ENCODE measurements at regions not wholly inside any gene's neighbourhood (a gene's known extent, or its start where the extent isn't known, plus 50 kb on each side); places are given as distances from the start of the nearest gene placed in this dataset.

DNA sequence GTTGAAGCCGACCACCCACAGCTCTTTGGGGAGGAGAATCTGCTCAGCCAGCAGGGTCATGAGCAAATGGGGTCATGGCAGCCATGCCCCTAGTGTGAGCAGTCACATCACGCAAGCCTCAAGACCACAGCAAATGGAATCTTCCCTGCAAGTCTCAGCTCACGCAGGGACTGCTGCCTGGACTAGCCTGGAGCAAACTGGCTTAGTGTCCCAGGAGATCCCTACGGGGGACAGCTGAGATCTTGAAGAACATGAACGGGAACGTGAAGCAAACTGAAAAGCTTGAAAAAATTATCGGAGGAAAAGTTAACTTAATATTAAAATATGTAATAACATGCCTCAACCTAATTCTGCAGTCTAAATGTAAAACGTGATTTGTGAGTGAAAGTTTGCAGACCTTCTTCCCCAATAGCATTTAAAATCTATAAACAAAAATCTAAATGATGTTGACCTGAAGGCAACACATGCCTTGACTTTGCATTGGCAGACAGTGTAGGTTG is 118.4 kb downstream of the FAM124B start:
- H3K27me3 Mint-ChIP-seq = peaks cover 58% of the 10 kb centered on the region
- H3K4me3 Mint-ChIP-seq = no peak overlapping the region
- DNase-seq (ENCODE audit: low spot score in 2 of 2) = no peak
- no peaks in the 10 kb centered on the region for H3K4me1 Mint-ChIP-seq
- H3K9me3 Mint-ChIP-seq = no peaks in the 10 kb centered on the region
- no peak for ATAC-seq (replicated peaks; ENCODE audit: extremely low read depth, poor library complexity, severe bottlenecking)
- no peak overlapping the region for H3K27ac Mint-ChIP-seq (ENCODE audit: low read depth)
- H3K36me3 Mint-ChIP-seq (ENCODE audit: insufficient read depth) = peaks cover 3% of the 10 kb centered on the region

DNA sequence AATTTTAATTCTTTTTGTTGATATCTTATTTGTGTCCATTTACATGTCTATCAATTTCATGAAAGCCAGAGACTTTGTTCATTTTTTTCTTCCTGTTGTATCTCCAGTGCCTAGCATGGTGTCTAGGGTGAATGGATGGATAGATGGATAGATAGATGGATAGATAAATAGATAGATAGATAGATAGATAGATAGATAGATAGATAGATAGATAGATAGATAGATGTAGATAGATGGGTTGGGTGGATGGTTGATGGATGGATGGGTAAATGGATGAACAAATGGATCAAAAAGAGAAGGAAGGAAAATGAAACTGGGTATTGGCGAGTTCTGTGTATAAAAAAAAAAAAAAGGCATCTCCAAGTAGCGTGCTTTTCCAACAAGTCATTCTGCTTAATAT is 120.5 kb downstream of the FAM124B start:
- H3K27me3 Mint-ChIP-seq = peaks cover 57% of the 10 kb centered on the region
- H3K36me3 Mint-ChIP-seq (ENCODE audit: insufficient read depth) = peaks cover 3% of the 10 kb centered on the region
- DNase-seq (ENCODE audit: low spot score in 2 of 2) = no peak
- no peak for ATAC-seq (replicated peaks; ENCODE audit: extremely low read depth, poor library complexity, severe bottlenecking)
- no peaks in the 10 kb centered on the region for H3K9me3 Mint-ChIP-seq
- H3K4me1 Mint-ChIP-seq = no peaks in the 10 kb centered on the region
- no peak overlapping the region for H3K4me3 Mint-ChIP-seq
- H3K27ac Mint-ChIP-seq (ENCODE audit: low read depth) = no peak overlapping the region

DNA sequence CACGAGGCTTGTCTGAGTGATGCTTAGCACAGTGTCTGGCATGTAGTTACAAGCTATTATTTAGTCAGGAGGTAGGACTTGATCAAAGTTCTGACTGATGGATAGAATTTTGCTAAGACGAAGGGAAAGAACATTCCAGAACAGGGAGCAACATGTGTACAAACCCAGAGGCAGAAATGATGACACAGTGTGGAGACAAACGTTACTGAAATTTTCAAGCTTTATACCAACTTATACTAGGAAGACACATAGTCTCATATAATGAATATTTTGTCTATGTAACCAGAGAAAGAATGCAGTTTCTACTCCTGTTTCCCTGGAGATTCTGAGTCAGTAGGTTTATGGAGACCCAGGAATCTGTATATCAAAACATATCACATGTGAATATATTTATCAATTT is 123.4 kb downstream of the FAM124B start:
- Mint-ChIP-seq H3K27me3 (peaks cover 54% of the 10 kb centered on the region), H3K36me3 (ENCODE audit: insufficient read depth) (no peaks in the 10 kb centered on the region), H3K9me3 (no peaks in the 10 kb centered on the region), H3K4me1 (no peaks in the 10 kb centered on the region), H3K27ac (ENCODE audit: low read depth) (no peak overlapping the region), H3K4me3 (no peak overlapping the region)
- ATAC-seq (replicated peaks; ENCODE audit: extremely low read depth, poor library complexity, severe bottlenecking) (no peak), DNase-seq (ENCODE audit: low spot score in 2 of 2) (no peak)

DNA sequence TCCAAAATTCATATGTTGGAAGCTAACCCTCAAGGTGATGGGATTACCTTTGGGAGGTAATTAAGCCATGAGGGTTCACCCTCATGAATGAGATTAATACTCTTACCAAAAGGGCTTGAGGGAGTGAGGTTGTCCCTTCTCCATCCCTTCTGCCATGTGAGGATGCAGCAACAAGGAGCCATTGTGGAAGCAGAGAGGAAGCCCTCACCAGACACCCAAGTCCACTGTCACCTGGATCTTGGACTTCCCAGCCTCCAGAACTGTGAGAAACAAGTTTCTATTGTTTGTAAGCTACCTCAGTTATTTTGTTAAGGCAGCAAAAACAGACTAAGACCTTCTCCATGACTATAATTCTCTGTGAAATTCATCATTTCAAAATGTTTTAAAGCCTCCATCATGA is 125.7 kb downstream of the FAM124B start:
- Mint-ChIP-seq H3K4me1 (no peaks in the 10 kb centered on the region), H3K4me3 (no peak overlapping the region), H3K27me3 (peaks cover 39% of the 10 kb centered on the region), H3K9me3 (no peaks in the 10 kb centered on the region), H3K27ac (ENCODE audit: low read depth) (no peak overlapping the region), H3K36me3 (ENCODE audit: insufficient read depth) (no peaks in the 10 kb centered on the region)
- DNase-seq (ENCODE audit: low spot score in 2 of 2) (no peak), ATAC-seq (replicated peaks; ENCODE audit: extremely low read depth, poor library complexity, severe bottlenecking) (no peak)

DNA sequence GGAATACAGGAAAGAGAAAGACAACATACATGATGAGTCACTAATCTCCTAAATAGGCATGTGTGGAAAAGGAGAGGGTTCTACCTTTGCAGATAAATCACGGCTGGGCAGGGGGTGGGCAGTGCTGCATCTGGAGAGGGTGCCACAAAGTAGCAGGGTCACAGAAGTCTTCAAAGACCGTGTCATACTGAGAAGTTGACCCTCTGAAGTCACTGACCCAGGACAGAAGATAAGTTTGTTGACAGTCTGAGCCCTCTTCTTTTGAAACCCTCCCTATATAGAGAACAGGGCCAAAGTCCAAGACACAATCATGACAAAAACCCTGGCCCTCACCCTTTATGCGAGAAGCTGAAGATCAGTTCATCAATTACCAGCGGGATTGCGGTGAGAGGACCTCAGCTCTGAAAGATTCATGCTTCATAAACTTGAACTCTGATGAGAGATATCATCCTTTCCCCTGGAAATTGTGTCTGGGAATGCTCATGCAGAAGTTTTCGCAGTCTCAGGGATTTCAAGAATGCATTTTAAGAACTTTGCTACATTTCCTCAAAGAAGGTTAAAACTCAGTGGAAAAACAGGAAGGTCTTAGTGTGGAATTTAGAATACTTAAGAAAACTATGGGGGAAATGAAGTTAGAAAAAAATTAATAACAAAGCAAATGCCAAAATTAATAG is 129.5 kb downstream of the FAM124B start:
- Mint-ChIP-seq H3K36me3 (ENCODE audit: insufficient read depth) (no peaks in the 10 kb centered on the region), H3K9me3 (no peaks in the 10 kb centered on the region), H3K4me1 (no peaks in the 10 kb centered on the region), H3K4me3 (no peak overlapping the region), H3K27me3 (peaks cover 41% of the 10 kb centered on the region), H3K27ac (ENCODE audit: low read depth) (no peak overlapping the region)
- DNase-seq (ENCODE audit: low spot score in 2 of 2) (no peak), ATAC-seq (replicated peaks; ENCODE audit: extremely low read depth, poor library complexity, severe bottlenecking) (no peak)

DNA sequence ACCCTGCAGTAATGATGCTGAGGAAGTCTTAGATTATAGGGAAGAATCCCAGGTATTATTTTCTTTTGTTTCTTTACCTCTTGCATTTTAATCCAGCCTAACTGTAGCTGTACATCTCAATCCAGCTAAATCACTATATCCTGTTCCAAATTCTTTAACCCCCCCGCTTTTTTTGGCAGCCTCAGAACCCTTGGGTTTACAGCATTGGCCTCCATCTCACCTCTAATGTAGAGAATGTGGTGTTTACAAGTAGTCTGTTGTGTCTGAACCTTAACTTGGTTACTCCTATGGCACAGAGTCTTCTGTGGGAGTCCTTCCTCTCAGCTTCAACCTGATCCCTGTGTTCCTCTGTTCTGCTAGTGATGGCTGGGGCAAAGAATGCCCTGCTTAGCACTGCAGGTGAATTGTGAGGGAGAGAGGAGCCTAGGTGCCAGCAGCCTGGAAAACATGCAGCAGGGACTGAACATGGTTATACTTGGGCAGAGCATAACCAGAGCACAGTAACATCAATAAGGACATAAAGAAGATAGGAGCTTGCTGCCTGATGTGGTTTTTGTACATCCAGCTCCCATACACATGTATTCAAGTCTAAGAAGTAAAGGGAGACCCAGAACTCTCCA is 130.2 kb downstream of the FAM124B start:
- Mint-ChIP-seq H3K36me3 (ENCODE audit: insufficient read depth) (no peaks in the 10 kb centered on the region), H3K9me3 (no peaks in the 10 kb centered on the region), H3K4me1 (no peaks in the 10 kb centered on the region), H3K4me3 (no peak overlapping the region), H3K27ac (ENCODE audit: low read depth) (no peak overlapping the region), H3K27me3 (peaks cover 41% of the 10 kb centered on the region)
- DNase-seq (ENCODE audit: low spot score in 2 of 2) = no peak
- no peak for ATAC-seq (replicated peaks; ENCODE audit: extremely low read depth, poor library complexity, severe bottlenecking)

DNA sequence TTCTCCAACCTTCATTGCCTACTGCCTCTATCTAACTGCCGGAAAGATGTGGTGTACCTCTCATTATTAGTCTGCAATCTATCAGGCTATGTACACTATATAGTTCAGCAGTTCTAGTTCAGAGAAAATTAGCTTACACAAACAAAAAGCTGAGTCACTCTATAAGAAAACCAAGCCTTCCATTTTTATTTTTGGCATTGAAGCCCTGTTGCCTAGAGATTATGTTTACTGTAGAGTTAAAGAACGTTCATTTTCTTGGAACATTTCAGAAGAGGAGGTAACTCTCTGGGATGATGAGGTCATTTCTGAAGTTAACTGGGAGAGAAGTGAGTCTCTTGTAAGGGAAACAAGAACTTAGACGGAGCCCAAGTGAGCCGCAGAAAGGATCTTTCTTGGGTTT is 133.5 kb downstream of the FAM124B start:
- H3K27ac Mint-ChIP-seq (ENCODE audit: low read depth) = no peak overlapping the region
- H3K27me3 Mint-ChIP-seq = peaks cover 53% of the 10 kb centered on the region

DNA sequence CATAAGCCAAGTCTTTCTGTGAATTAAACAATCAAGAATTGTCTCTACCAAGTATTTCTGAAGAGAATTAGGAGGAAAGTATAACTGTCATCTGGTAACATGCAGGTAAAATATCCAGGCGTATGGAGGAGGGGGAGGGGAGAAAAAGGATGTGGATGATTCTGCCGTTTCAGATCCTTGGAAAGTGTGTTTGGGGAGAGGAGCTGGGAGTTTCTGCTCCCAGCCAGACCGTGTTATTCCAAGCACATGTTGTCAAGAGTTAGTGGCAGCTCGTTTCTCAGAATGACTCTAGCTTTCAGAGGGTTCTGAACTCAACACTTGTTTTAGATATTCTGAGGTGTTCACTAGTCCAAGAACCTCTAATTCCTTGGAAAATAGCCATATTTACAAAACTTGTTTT is 137.6 kb downstream of the FAM124B start:
- ATAC-seq (replicated peaks; ENCODE audit: extremely low read depth, poor library complexity, severe bottlenecking) (no peak), DNase-seq (ENCODE audit: low spot score in 2 of 2) (no peak)
- no peaks in the 10 kb centered on the region for H3K36me3 Mint-ChIP-seq (ENCODE audit: insufficient read depth)
- peaks cover 55% of the 10 kb centered on the region for H3K27me3 Mint-ChIP-seq
- H3K9me3 Mint-ChIP-seq = no peaks in the 10 kb centered on the region
- no peak overlapping the region for H3K27ac Mint-ChIP-seq (ENCODE audit: low read depth)
- H3K4me3 Mint-ChIP-seq = no peak overlapping the region
- no peaks in the 10 kb centered on the region for H3K4me1 Mint-ChIP-seq

More for the DNA sequence above, 133.5 kb downstream of the FAM124B start:
- H3K4me1 Mint-ChIP-seq = no peaks in the 10 kb centered on the region
- no peak overlapping the region for H3K4me3 Mint-ChIP-seq
- DNase-seq (ENCODE audit: low spot score in 2 of 2) (no peak), ATAC-seq (replicated peaks; ENCODE audit: extremely low read depth, poor library complexity, severe bottlenecking) (no peak)
- H3K9me3 Mint-ChIP-seq = no peaks in the 10 kb centered on the region
- no peaks in the 10 kb centered on the region for H3K36me3 Mint-ChIP-seq (ENCODE audit: insufficient read depth)

DNA sequence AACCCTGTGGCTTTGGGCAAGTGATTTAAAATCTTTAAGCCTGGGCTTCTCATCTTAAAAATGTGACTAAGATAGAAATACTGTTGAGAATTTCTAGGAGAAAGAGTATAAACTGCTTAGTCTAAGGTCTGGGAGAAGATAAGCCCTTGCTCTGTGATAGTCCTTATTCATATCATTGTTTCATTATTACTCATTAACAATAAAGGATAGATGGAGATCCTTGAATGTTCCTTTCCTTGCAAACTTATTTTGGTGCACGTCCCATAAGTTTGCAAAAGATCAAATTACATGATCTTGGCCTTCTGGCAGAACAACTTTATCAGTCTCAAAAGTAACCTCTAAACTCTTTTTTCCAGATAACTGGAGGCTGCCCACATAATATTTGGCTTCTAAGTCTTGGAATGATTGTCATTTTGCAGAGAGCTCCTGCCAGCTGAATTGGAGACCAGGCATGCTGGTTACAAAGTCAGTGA is 138.3 kb downstream of the FAM124B start:
- no peak overlapping the region for H3K27ac Mint-ChIP-seq (ENCODE audit: low read depth)
- H3K4me1 Mint-ChIP-seq = no peaks in the 10 kb centered on the region
- no peaks in the 10 kb centered on the region for H3K9me3 Mint-ChIP-seq
- no peaks in the 10 kb centered on the region for H3K36me3 Mint-ChIP-seq (ENCODE audit: insufficient read depth)
- H3K27me3 Mint-ChIP-seq = peaks cover 61% of the 10 kb centered on the region
- no peak overlapping the region for H3K4me3 Mint-ChIP-seq
- ATAC-seq (replicated peaks; ENCODE audit: extremely low read depth, poor library complexity, severe bottlenecking) = no peak
- DNase-seq (ENCODE audit: low spot score in 2 of 2) = no peak

DNA sequence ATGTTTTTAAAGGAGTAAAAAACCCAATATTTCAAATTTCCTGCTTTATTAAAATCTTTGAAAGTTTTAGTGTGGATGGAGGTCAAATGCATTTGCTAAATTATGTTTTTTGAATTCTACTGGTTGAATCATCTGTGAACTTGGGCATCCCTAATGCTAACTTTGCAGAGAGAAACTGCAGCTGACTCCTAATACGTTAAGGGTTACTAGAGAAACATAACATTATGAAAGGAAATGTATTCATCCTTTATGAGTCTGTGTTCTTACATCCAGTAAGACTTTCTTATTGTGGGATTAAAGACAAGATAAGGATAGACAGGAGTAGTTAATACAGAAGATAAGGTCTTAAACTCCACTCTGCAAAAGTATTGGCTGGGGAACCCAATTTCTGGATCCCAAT is 140.6 kb downstream of the FAM124B start:
- no peak overlapping the region for H3K4me3 Mint-ChIP-seq

DNA sequence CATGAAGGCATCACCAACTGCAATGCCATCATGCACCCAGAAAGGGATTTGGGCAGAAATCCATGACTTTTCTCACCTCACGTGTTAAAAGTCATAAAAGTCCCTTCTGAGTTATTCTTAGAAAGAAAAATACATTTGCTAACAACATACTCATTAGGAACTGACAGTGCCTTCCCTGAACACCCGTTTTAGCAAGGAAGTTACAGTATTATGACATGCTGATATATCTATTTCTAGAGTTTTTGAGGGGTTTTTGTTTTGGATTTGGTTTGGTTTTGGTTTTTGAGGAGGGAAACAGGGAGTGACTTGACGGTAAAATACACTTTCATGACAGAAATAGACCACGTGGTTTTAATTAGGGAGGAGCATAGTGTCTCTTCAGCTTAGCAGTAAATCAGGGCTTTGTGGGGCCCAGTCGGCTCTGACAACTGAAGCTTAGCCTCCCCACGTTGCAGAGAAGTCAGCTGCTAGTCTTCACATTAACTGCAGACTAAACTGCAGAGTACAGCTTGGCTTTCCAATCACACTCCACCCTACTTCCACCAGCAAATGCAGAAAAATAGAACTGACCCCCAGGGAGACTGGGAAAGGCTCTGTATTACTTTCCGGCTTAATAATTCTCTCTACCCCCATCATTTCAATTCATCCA is 141.4 kb downstream of the FAM124B start:
- no peak for ATAC-seq (replicated peaks; ENCODE audit: extremely low read depth, poor library complexity, severe bottlenecking)
- no peak for DNase-seq (ENCODE audit: low spot score in 2 of 2)
- peaks cover 67% of the 10 kb centered on the region for H3K27me3 Mint-ChIP-seq
- no peak overlapping the region for H3K27ac Mint-ChIP-seq (ENCODE audit: low read depth)
- H3K9me3 Mint-ChIP-seq = no peaks in the 10 kb centered on the region
- H3K36me3 Mint-ChIP-seq (ENCODE audit: insufficient read depth) = peaks cover 1% of the 10 kb centered on the region
- H3K4me3 Mint-ChIP-seq = no peak overlapping the region
- H3K4me1 Mint-ChIP-seq = no peaks in the 10 kb centered on the region

More for the DNA sequence above, 140.6 kb downstream of the FAM124B start:
- DNase-seq (ENCODE audit: low spot score in 2 of 2) (no peak), ATAC-seq (replicated peaks; ENCODE audit: extremely low read depth, poor library complexity, severe bottlenecking) (no peak)
- Mint-ChIP-seq H3K36me3 (ENCODE audit: insufficient read depth) (peaks cover 1% of the 10 kb centered on the region), H3K27ac (ENCODE audit: low read depth) (no peak overlapping the region), H3K27me3 (peaks cover 72% of the 10 kb centered on the region), H3K9me3 (no peaks in the 10 kb centered on the region), H3K4me1 (no peaks in the 10 kb centered on the region)

DNA sequence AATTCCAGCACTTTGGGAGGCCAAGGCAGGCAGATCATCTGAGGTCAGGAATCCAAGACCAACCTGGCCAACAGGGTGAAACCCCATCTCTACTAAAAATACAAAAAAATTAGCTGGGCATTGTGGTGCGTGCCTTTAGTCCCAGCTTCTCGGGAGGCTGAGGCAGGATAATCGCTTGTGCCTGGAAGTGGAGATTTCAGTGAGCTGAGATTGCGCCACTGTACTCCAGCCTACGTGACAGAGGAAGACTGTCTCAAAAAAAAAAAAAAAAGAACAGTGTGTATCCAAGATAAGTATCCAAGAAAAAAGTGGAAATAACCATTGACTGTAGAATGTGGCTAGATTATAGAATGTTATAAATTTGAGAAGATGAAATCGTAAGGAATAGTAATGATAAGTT is 142.1 kb downstream of the FAM124B start:
- Mint-ChIP-seq H3K4me3 (no peak overlapping the region), H3K4me1 (no peaks in the 10 kb centered on the region), H3K9me3 (no peaks in the 10 kb centered on the region), H3K27me3 (peaks cover 60% of the 10 kb centered on the region), H3K27ac (ENCODE audit: low read depth) (no peak overlapping the region), H3K36me3 (ENCODE audit: insufficient read depth) (peaks cover 1% of the 10 kb centered on the region)
- DNase-seq (ENCODE audit: low spot score in 2 of 2) (no peak), ATAC-seq (replicated peaks; ENCODE audit: extremely low read depth, poor library complexity, severe bottlenecking) (no peak)

DNA sequence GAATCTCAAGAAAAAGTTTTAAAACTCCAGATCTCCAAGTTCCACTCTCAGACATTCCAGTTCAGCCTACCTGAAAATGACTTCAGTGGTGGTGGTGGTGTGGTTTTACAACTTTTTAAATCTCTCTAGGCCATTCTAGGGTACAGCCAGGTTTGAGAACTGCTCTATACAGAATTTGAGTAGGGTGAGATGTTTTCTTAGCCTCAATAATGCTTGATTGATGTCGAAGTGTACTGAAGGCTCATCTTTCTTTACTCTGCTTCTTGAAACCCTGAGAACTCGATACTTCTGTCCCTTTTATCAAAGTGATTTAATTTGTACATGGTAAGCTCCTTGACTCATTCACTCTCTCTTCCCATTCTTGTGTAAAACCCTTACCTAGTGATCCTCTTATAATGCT is 143.8 kb downstream of the FAM124B start:
- Mint-ChIP-seq H3K9me3 (no peaks in the 10 kb centered on the region), H3K27me3 (peaks cover 61% of the 10 kb centered on the region), H3K36me3 (ENCODE audit: insufficient read depth) (peaks cover 1% of the 10 kb centered on the region), H3K27ac (ENCODE audit: low read depth) (no peak overlapping the region), H3K4me3 (no peak overlapping the region), H3K4me1 (no peaks in the 10 kb centered on the region)
- ATAC-seq (replicated peaks; ENCODE audit: extremely low read depth, poor library complexity, severe bottlenecking) (no peak), DNase-seq (ENCODE audit: low spot score in 2 of 2) (no peak)

Measured in central memory CD8-positive, alpha-beta T cell (primary cell).